IMR-90 (cell line): ENCODE measurements at regions not wholly inside any gene's neighbourhood (a gene's known extent, or its start where the extent isn't known, plus 50 kb on each side); places are given as distances from the start of the nearest gene placed in this dataset.

Experiments
- ATAC-seq: fragments of 200-7000 bp; cut with Tn5 transposase; 2 replicates; pipeline ENCODE4 v1.9.1; 2020; ENCODE audit warnings: low read depth, mild to moderate bottlenecking, moderate library complexity
- BruUV-seq: library from RNA; stranded (reverse); fragments of 400-500 nt; replicated peaks from 2 replicates; lab custom pipeline; 2021; lab: Mats Ljungman, UMichigan
- CTCF ChIA-PET: fragments of 300-600 bp; formaldehyde crosslinking; extraction: SDS; loops from one replicate; lab custom pipeline; 2021; ENCODE audit warnings: antibody characterized with exemption; lab: Yijun Ruan, JAX
- POLR2A ChIA-PET: fragments of 300-600 bp; sonication (Branson Sonifier 250); formaldehyde crosslinking; loops from one replicate; lab custom pipeline; 2022; ENCODE audit warnings: antibody characterized with exemption; ENCODE audit not compliant: unreplicated experiment; lab: Charles Lee
- DNase-seq: peaks from one replicate; pipeline ENCODE4 v3.0.0; 2013
- H2AFZ ChIP-seq: replicated peaks from 2 replicates; pipeline ENCODE3; 2013; ENCODE audit warnings: low read length, mild to moderate bottlenecking; ENCODE audit not compliant: poor library complexity
- H2AK5ac ChIP-seq: 2 replicates; pipeline ENCODE4 v1.6.1; 2013; ENCODE audit warnings: low read depth, low read length, inconsistent platforms
- H2AK9ac ChIP-seq: replicated peaks from 2 replicates; pipeline ENCODE3; 2013; ENCODE audit warnings: mild to moderate bottlenecking, low read depth, low read length, moderate library complexity; ENCODE audit not compliant: poor library complexity
- H2BK120ac ChIP-seq: 2 replicates; pipeline ENCODE4 v1.6.1; 2013; ENCODE audit warnings: low read depth, low read length, inconsistent platforms
- H2BK15ac ChIP-seq: 3 replicates; pipeline ENCODE4 v1.6.1; 2013; ENCODE audit warnings: low read depth, low read length, inconsistent platforms
- H2BK20ac ChIP-seq: 2 replicates; pipeline ENCODE4 v1.6.1; 2013; ENCODE audit warnings: low read depth, mild to moderate bottlenecking, inconsistent platforms, low read length, moderate library complexity
- H2BK5ac ChIP-seq: 2 replicates; pipeline ENCODE4 v1.6.1; 2013; ENCODE audit warnings: mild to moderate bottlenecking, low read depth, low read length, inconsistent platforms; ENCODE audit not compliant: poor library complexity, severe bottlenecking
- H3K14ac ChIP-seq: replicated peaks from 2 replicates; pipeline ENCODE4 v1.6.1; 2013; ENCODE audit warnings: low read depth, low read length, inconsistent platforms
- H3K18ac ChIP-seq: 2 replicates; pipeline ENCODE4 v1.6.1; 2013; ENCODE audit warnings: low read depth, low read length, control low read depth
- H3K23ac ChIP-seq: 2 replicates; pipeline ENCODE4 v1.6.1; 2013; ENCODE audit warnings: low read depth, low read length, inconsistent platforms
- H3K27ac ChIP-seq: 2 replicates; pipeline ENCODE4 v1.5.1; 2013; ENCODE audit warnings: mild to moderate bottlenecking, control low read depth, low read length; ENCODE audit not compliant: insufficient read depth
- H3K27me3 ChIP-seq: 2 replicates; pipeline ENCODE4 v1.6.1; 2013; ENCODE audit warnings: low read length; ENCODE audit not compliant: control insufficient read depth, insufficient read depth
- H3K36me3 ChIP-seq: 2 replicates; pipeline ENCODE4 v1.6.1; 2013; ENCODE audit warnings: low read length, mixed read lengths; ENCODE audit not compliant: control insufficient read depth, insufficient read depth
- H3K4ac ChIP-seq: 2 replicates; pipeline ENCODE4 v1.6.1; 2013; ENCODE audit warnings: low read depth, low read length, inconsistent platforms
- H3K4me1 ChIP-seq: 2 replicates; pipeline ENCODE4 v1.6.1; 2013; ENCODE audit warnings: low read length, mixed read lengths; ENCODE audit not compliant: control insufficient read depth, insufficient read depth
- H3K4me2 ChIP-seq: 2 replicates; pipeline ENCODE4 v1.6.1; 2013; ENCODE audit warnings: low read depth, mild to moderate bottlenecking, control low read depth, low read length, moderate library complexity
- H3K4me3 ChIP-seq: 2 replicates; pipeline ENCODE4 v1.5.1; 2013; ENCODE audit warnings: low read depth, mild to moderate bottlenecking, control low read depth, low read length, moderate library complexity; ENCODE audit not compliant: insufficient read depth
- H3K56ac ChIP-seq: 2 replicates; pipeline ENCODE4 v1.6.1; 2013; ENCODE audit warnings: low read length, inconsistent platforms; ENCODE audit not compliant: insufficient read depth; ENCODE audit errors: extremely low read depth
- H3K79me1 ChIP-seq, 2 experiments: 2 replicates each; pipeline ENCODE4 v1.6.1; 2013; ENCODE audit warnings: low read length in 2 of 2, inconsistent platforms in 1 of 2, low read depth in 1 of 2
- H3K9ac ChIP-seq: 2 replicates; pipeline ENCODE4 v1.6.1; 2013; ENCODE audit warnings: low read depth, low read length, control low read depth
- H3K9me1 ChIP-seq: 2 replicates; pipeline ENCODE4 v1.6.1; 2013; ENCODE audit warnings: low read length, inconsistent platforms; ENCODE audit not compliant: insufficient read depth
- H3K9me3 ChIP-seq: 2 replicates; pipeline ENCODE4 v1.6.1; 2013; ENCODE audit warnings: low read length; ENCODE audit not compliant: control insufficient read depth, insufficient read depth
- H4K20me1 ChIP-seq: 2 replicates; pipeline ENCODE4 v1.6.1; 2013; ENCODE audit warnings: low read length, inconsistent platforms; ENCODE audit not compliant: insufficient read depth
- H4K5ac ChIP-seq: 2 replicates; pipeline ENCODE4 v1.6.1; 2013; ENCODE audit warnings: mild to moderate bottlenecking, low read depth, low read length, control low read depth
- H4K8ac ChIP-seq, 2 experiments: 2 replicates each; pipeline ENCODE4 v1.6.1; 2013; ENCODE audit warnings: low read depth in 2 of 2, low read length in 2 of 2, control low read depth in 1 of 2, inconsistent platforms in 1 of 2
- H4K91ac ChIP-seq: 2 replicates; pipeline ENCODE4 v1.6.1; 2013; ENCODE audit warnings: low read depth, low read length, inconsistent platforms; ENCODE audit not compliant: insufficient read depth
- CEBPB ChIP-seq: IDR thresholded peaks from 2 replicates; pipeline ENCODE4 v1.6.1; 2012; ENCODE audit warnings: low read depth, low read length, improper control_type of control experiment
- ELK1 ChIP-seq: fragments of 150-350 bp; IDR thresholded peaks from 2 replicates; pipeline ENCODE4 v1.6.1; 2016; ENCODE audit warnings: low read depth, mild to moderate bottlenecking, low read length, moderate library complexity, borderline replicate concordance
- FOS ChIP-seq: fragments of 150-350 bp; IDR thresholded peaks from 2 replicates; pipeline ENCODE4 v1.6.1; 2016; ENCODE audit warnings: low read depth, low read length
- MAFK ChIP-seq: IDR thresholded peaks from 2 replicates; pipeline ENCODE4 v1.6.1; 2012; ENCODE audit warnings: low read depth, low read length, improper control_type of control experiment
- MXI1 ChIP-seq: IDR thresholded peaks from 2 replicates; pipeline ENCODE4 v1.6.1; 2012; ENCODE audit warnings: low read depth, mild to moderate bottlenecking, low read length, moderate library complexity, borderline replicate concordance
- RCOR1 ChIP-seq: IDR thresholded peaks from 2 replicates; pipeline ENCODE4 v1.6.1; 2012; ENCODE audit warnings: mild to moderate bottlenecking, low read length, improper control_type of control experiment; ENCODE audit not compliant: insufficient replicate concordance
- SMC3 ChIP-seq: fragments of 150-350 bp; IDR thresholded peaks from 2 replicates; pipeline ENCODE4 v1.6.1; 2016; ENCODE audit warnings: low read depth, mild to moderate bottlenecking, antibody characterized with exemption, low read length, moderate library complexity
- USF2 ChIP-seq: fragments of 150-350 bp; IDR thresholded peaks from 2 replicates; pipeline ENCODE4 v1.6.1; 2017; ENCODE audit warnings: mild to moderate bottlenecking, antibody characterized with exemption, low read length, low read depth
- WGBS, 2 experiments: methylation state at CpG; one replicate each; pipeline versions ENCODE4 v1.1.5 to v1.1.7; 2013; ENCODE audit warnings: missing lambda C conversion rate in 2 of 2; ENCODE audit not compliant: insufficient read length in 1 of 2; ENCODE audit errors: extremely low coverage in 2 of 2; 5-methylcytosine and 5-hydroxymethylcytosine counted together
- dilution Hi-C: fragments of 300-500 bp; cut with HindIII; formaldehyde crosslinking; loops from one replicate; pipeline ENCODE4 v1.14.3; 2018; ENCODE audit warnings: low sequenced_read_pairs; ENCODE audit not compliant: unreplicated experiment
- in situ Hi-C: fragments of 300-500 bp; cut with MboI; formaldehyde crosslinking; loops from 3 replicates; pipeline ENCODE4 v1.14.3; 2019; ENCODE audit warnings: low sequenced_read_pairs, inconsistent platforms, mixed read lengths
- intact Hi-C: fragments of 100-400 bp; cut with micrococcal nuclease; formaldehyde crosslinking; loops from 2 replicates; pipeline ENCODE4 v1.10.0; 2022

- Histone ChIP-seq H3K9ac (no peak overlapping the region), H2BK120ac (peak overlapping the region; percentile 37; the same call in 1 of the 2 replicates), H3K14ac (peak overlapping the region; percentile 31; the same call in 1 of the 2 replicates), H3K4me2 (no peak overlapping the region), H3K23ac (no peak overlapping the region; the same call in 1 of the 2 replicates), H3K79me1 (no peaks in the 10 kb centered on the region), H2BK20ac (peak overlapping the region; percentile 60; the same call in 1 of the 2 replicates), H3K4ac (peak overlapping the region; percentile 31), H3K27me3 (no peaks in the 10 kb centered on the region), H4K91ac (peak overlapping the region; percentile 39; the same call in 1 of the 2 replicates), H4K8ac (no peak overlapping the region), H2BK5ac (no peak overlapping the region), H3K4me3 (no peak overlapping the region), H2AK5ac (no peak overlapping the region), H4K20me1 (no peaks in the 10 kb centered on the region), H3K9me1 (peaks cover 11% of the 10 kb centered on the region), H3K18ac (0 out of 2 replicates have a peak overlapping the region, but pooled peaks have one; percentile 25), H3K56ac (no peak overlapping the region), H2BK15ac (peak overlapping the region; percentile 80; the same call in 1 of the 3 replicates), H3K9me3 (no peaks in the 10 kb centered on the region), H3K36me3 (no peaks in the 10 kb centered on the region), H3K4me1 (peaks cover 18% of the 10 kb centered on the region), H2AK9ac (no peak overlapping the region), H4K5ac (no peak overlapping the region), H2AFZ (no peak overlapping the region), H3K27ac (no peak overlapping the region)
- dilution Hi-C loops = no loop called here
- no CpG with 5 or more reads among the region's 9 CpGs for WGBS, 2 experiments
- BruUV-seq = no TSS peak
- TF ChIP-seq SMC3 (no peak), FOS (no peak), ELK1 (no peak), RCOR1 (no peak), MXI1 (no peak), CEBPB (no peak), MAFK (no peak), USF2 (no peak)
- ChIA-PET CTCF (no interaction called here), POLR2A (no interaction called here)
- in situ Hi-C loops = no loop called here
- no peak for DNase-seq
- ATAC-seq = no peak
- intact Hi-C loops = loop anchor here (10.0 kb wide), 1 partner anchor 156 kb away; no protein-coding TSS in a partner anchor
These were observed 528.0 kb downstream of the SOX6 start for GRCh38 chr11:15828215-15828853.
